Choroid plexus epithelial cell (primary cell): ENCODE measurements at regions not wholly inside any gene's neighbourhood (a gene's known extent, or its start where the extent isn't known, plus 50 kb on each side); places are given as distances from the start of the nearest gene placed in this dataset.

Experiments used
- DNase-seq: peaks from one replicate; pipeline ENCODE4 v3.0.0-alpha.2; 2010; ENCODE audit warnings: low read depth
- H3K4me3 ChIP-seq: 2 replicates; pipeline ENCODE4 v1.5.1; 2011; ENCODE audit warnings: low read depth, mild to moderate bottlenecking, control low read depth, low read length, moderate library complexity
- CTCF ChIP-seq: conservative IDR thresholded peaks from 2 replicates; pipeline ENCODE4 v1.5.1; 2011; ENCODE audit warnings: low read depth, mild to moderate bottlenecking, control low read depth, inconsistent platforms, low read length, moderate library complexity

- DNase-seq: no peak
- TF ChIP-seq CTCF: no peak
- no peak overlapping the region for H3K4me3 ChIP-seq
Measured at GRCh38 chr11:116576526-116576925, 196.3 kb downstream of the BUD13 start.

GRCh38 chr11:116567721-116568242 is 205.0 kb downstream of the BUD13 start:
- no peak for DNase-seq
- TF ChIP-seq CTCF: no peak
- H3K4me3 ChIP-seq: no peak overlapping the region

- H3K4me3 ChIP-seq: no peak overlapping the region
- no peak for TF ChIP-seq CTCF
- no peak for DNase-seq
Measured at GRCh38 chr11:116563712-116564047, 209.1 kb downstream of the BUD13 start.

- no peak for TF ChIP-seq CTCF
- DNase-seq: no peak
- no peak overlapping the region for H3K4me3 ChIP-seq
Measured at GRCh38 chr11:116563028-116563711, 209.6 kb downstream of the BUD13 start.

GRCh38 chr11:116560589-116560988 is 212.2 kb downstream of the BUD13 start:
- DNase-seq: no peak
- H3K4me3 ChIP-seq: no peak overlapping the region
- TF ChIP-seq CTCF: no peak

GRCh38 chr11:116558504-116559211 is 214.1 kb downstream of the BUD13 start:
- DNase-seq: no peak
- no peak for TF ChIP-seq CTCF
- H3K4me3 ChIP-seq: no peak overlapping the region

- TF ChIP-seq CTCF: no peak
- no peak overlapping the region for H3K4me3 ChIP-seq
- no peak for DNase-seq
Measured at GRCh38 chr11:116557282-116557681, 215.5 kb downstream of the BUD13 start.
